Activated CD8-positive, alpha-beta memory T cell treated with anti-CD3 and anti-CD28 coated beads, Interleukin-2, amount 50 U/mL, for 24 hours (primary cell): ENCODE measurements at regions not wholly inside any gene's neighbourhood (a gene's known extent, or its start where the extent isn't known, plus 50 kb on each side); places are given as distances from the start of the nearest gene placed in this dataset.

ENCODE experiments used
- DNase-seq: peaks from one replicate; pipeline ENCODE4 v3.0.0-alpha.2; 2020; ENCODE audit errors: extremely low read depth

GRCh38 chr6:40075056-40075590 lies 140.9 kb upstream of the MOCS1 start:
- DNase-seq: no peak

DNA sequence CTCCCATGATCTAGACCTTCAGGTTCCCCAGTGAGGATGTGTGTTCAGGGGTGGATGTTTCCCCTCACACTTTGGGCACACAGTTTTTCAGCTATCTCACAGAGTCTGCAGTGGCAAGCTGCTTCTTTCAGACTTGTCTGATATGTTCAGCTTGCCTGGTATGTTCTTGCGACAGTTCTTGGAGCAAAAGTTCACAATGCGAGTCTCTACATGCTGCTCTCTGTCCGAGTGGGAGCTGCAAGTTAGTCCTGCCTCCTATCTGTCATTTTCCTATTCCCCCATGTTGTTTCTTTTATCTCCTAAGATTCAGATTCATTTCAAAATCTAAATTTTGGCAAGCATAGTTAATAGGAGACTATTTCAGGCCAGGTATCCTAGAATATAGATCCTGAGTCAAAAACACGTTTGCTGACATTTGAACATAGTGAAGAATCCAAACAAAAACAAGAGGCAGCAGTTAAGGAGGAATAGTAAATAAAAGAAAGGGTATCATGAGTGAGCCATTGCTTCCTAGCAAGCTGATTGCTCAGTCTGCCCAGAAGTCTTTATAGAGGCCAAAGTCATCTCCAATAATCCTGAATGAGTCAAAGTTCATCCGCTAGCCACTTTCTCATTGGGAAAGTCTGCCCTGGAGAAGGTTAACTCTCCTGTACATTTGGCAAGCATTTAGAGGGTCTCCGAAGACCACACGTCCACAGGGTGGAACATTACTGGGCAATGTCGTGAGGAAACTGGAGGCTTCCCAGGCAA lies 140.2 kb upstream of the MOCS1 start:
- DNase-seq: no peak

- DNase-seq: no peak
Observed at GRCh38 chr6:40066372-40066771, 132.1 kb upstream of the MOCS1 start.

DNA sequence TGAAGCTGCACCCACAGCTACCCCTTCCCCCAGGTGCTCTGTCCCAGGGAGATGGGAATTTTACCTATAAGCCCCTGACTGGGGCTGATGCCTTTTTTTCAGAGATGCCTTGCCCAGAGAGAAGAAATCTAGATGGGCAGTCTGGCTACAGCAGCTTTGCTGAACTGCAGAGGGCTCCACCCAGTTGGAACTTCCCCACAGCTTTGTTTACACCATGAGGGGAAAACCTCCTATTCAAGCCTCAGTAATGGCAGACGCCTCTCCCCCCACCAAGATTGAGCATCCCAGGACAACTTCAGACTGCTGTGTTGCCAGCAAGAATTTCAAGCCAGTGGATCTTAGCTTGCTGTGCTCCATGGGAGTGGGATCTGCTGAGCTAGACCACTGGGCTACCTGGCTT lies 122.6 kb upstream of the MOCS1 start:
- DNase-seq: no peak

DNA sequence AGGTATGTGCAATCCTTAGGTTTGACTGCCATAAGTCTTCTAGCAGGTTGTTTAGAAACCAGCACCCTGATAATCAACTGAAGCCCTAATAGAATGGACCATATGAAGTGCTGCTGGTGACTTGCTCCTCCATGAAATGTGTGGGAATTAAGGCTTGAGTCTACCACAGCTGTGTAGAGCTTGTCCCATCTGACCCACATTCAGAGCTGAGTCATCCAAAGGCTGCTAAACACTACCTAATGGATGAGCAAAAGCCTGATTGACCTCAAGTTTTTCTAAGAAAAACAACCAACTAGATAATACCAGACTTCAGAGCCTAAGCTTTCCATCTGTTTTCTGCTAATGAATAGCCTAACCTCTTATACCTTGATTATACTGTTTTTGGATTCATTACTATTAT lies 120.3 kb upstream of the MOCS1 start:
- DNase-seq: no peak

GRCh38 chr6:40054186-40054585 lies 119.9 kb upstream of the MOCS1 start:
- DNase-seq: no peak

DNA sequence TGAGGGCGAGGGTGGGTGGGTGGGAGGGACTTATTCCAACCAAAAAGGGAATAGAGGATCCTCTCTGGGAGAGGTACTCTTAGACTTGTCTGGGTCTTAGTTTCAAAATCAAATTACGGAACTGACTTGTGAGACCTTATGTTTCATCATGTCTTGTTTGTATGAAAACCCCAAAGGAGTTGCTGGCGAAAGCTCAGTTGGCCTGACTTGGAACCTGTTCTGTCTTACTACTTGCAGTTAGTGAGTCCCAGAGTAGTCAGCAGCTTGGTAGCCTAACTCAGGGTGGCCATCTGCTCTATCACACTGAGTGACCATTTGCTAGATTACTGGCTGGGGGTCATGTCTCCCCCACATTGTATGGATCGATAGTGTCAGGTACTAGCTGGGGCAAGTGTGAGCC lies 114.9 kb upstream of the MOCS1 start:
- DNase-seq: no peak

DNA sequence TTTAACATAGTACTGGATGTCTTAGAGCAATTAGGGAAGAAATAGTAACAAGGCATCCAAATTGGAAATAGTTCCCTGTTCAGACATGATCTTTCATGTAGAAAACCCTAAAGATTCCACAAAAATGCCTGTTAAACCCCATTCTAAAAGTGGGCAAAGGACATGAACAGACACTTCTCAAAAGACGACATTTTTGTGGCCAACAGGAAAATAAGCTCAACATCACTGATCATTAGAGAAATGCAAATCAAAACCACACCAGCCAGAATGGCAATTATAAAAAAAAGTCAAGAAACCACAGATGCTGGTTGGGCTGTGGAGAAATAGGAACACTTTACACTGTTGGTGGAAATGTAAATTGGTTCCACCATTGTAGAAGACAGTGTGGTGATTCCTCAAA lies 109.9 kb upstream of the MOCS1 start:
- no peak for DNase-seq

DNA sequence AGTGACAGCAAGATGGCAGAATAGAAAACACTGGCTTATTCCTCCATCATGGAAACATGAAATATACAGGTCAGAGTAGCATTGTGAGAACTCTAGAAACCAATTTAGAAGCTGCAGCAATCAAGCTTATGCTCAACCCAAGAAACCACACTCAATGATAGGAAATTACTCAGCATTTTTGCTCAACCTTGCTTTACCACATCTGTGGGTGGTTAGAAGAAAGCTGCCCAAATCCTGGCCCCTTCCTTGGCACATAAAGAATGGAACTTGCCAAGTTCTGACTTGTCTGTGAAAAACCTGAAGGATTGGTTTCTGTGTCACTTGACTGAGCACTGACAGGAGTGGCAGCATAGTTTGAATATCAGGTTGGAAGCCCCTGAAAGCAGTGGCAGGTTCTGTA lies 108.0 kb upstream of the MOCS1 start:
- DNase-seq: no peak

DNA sequence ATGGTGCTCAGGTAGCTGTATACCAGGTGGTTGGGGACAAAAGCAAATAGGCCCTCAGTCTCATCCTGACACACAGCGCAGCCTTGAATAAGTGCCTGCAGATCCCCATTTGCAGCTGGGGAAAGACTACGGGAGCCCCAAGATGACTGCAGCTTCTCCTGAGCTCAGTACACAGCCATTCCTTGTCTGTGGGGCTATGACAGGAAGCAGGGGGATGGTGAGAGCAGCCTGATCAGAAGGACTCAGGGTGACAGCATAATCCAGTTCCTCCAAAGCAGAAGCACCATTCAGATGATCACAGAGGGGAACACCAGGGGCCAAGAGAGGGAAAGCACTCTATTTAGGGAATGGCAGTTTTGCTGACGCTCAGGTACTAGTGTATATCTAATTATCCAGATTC lies 104.8 kb upstream of the MOCS1 start:
- DNase-seq: no peak

GRCh38 chr6:40038626-40039025 lies 104.4 kb upstream of the MOCS1 start:
- no peak for DNase-seq

GRCh38 chr6:40037271-40037670 lies 103.0 kb upstream of the MOCS1 start:
- no peak for DNase-seq

DNA sequence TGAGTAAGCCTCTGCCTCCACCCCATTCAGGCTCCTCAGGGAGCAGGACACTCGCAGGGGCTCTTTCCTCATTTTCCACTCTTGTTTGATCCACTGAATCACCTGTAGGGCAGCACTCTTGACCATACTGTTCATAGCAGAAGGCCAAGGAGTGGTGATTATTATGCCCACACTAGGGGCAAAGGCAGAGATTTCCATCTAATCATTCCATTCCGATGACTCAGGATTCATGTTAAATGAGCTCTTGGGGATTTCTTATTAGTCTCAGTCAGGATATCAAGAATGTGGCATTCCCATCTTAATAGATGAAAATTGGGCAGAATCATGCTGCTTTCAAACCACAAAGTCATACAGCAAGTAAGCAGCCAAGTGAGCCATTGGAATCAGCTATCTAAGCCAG lies 101.9 kb upstream of the MOCS1 start:
- DNase-seq: no peak

- DNase-seq: no peak
Observed at GRCh38 chr6:40028449-40028848, 94.2 kb upstream of the MOCS1 start.

GRCh38 chr6:40022867-40023266 lies 88.6 kb upstream of the MOCS1 start:
- DNase-seq: no peak

GRCh38 chr6:40020166-40020565 lies 85.9 kb upstream of the MOCS1 start:
- DNase-seq: no peak

DNA sequence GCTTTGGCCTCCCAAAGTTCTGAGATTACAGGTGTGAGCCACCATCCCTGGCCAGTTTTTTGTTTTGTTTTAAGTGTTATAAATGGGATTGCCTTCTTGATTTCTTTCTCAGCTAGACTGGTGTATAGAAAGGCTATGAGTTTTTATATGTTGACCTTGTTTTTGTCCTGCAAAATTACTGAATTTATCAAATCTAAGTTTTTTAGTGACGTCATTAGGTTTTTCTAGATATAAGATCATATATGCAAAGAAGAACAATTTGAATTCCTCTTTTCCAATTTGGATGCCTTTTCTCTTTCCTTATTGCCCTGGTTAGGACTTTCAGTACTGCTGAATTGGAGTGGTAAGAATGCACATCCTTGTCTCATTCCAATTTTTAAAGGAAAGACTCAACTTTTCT lies 81.3 kb upstream of the MOCS1 start:
- DNase-seq: no peak

GRCh38 chr6:40011844-40012243 lies 77.6 kb upstream of the MOCS1 start:
- no peak for DNase-seq

GRCh38 chr6:40000964-40001515 lies 66.8 kb upstream of the MOCS1 start:
- no peak for DNase-seq

DNA sequence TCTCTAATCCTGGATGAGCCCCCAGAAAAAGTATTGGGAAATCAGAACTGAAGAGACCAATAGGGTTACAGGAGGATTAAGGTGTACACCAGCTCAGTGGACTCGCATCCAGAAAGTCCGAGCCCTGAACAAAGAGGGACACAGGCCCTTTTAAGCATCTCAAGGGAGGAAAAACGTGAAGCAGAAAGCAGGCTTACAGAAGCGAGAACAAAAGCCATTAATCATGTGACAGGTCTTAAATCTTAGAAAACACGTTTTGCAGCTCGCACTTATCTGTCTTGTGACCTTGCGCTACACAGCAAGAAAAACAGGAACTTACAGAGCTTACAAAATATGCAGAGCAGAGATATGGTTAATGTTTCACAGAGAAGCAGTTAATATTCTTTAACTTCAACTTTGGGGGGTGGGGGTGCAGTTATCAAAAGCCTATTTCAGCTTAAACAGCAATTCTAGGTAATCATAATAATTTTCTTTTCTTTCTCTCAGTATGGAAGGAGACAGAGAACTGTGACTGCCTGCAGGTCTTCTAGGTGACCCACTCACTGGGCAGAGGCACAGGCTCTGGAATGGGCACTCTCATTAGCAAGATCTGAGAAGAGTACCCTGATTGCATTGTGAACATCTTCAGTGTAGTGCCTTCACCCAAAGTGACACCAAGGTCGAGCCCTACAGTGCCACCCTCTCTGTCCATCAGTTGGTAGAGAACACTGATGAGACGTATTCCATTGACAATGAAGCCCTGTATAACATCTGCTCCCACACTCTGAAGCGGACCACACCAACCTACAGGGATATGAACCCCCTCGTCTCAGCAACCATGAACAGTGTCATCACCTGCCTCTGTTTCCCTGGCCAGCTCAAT lies 65.0 kb upstream of the MOCS1 start:
- DNase-seq: no peak

- DNase-seq: no peak
Observed at GRCh38 chr6:39998126-39998525, 63.9 kb upstream of the MOCS1 start.

GRCh38 chr6:39997101-39997635 lies 62.9 kb upstream of the MOCS1 start:
- no peak for DNase-seq
